ENCODE measurements at regions not wholly inside any gene's neighbourhood (a gene's known extent, or its start where the extent isn't known, plus 50 kb on each side); places are given as distances from the start of the nearest gene placed in this dataset.

GRCh38 chr14:48735607-48736006 is 850.6 kb downstream of the RPS29 start:
- Histone ChIP-seq H4K8ac (replicated peaks; ENCODE audit: insufficient read length, low read depth, low read length) (no peak overlapping the region), H3K14ac (ENCODE audit: insufficient read depth, low read length) (no peak overlapping the region), H2BK120ac (ENCODE audit: low read depth, low read length, poor library complexity, severe bottlenecking) (no peak overlapping the region), H2BK5ac (ENCODE audit: insufficient read length, low read length) (no peak overlapping the region), H2BK12ac (ENCODE audit: insufficient read length, low read depth, low read length) (no peak overlapping the region), H3K79me2 (ENCODE audit: insufficient read depth, low read length) (no peaks in the 10 kb centered on the region), H2AFZ (ENCODE audit: low read length) (no peak overlapping the region), H4K20me1 (ENCODE audit: control insufficient read depth, insufficient read depth, insufficient read length) (no peaks in the 10 kb centered on the region), H4K91ac (ENCODE audit: insufficient read length, low read depth, low read length) (no peak overlapping the region), H3K23ac (ENCODE audit: insufficient read length, low read depth, low read length) (no peak overlapping the region), H3K27ac (ENCODE audit: insufficient read length, low read depth, low read length) (no peak overlapping the region), H3K27me3 (ENCODE audit: insufficient read depth, low read length) (no peaks in the 10 kb centered on the region), H2AK5ac (ENCODE audit: insufficient read length, low read length) (no peak overlapping the region), H3K23me2 (ENCODE audit: insufficient read length, low read depth, low read length, poor library complexity, severe bottlenecking) (no peaks in the 10 kb centered on the region), H4K5ac (ENCODE audit: insufficient read length, low read depth, low read length) (no peak overlapping the region), H3K9ac (ENCODE audit: extremely low read depth, insufficient read length, low read length) (no peak overlapping the region), H3K4me1 (ENCODE audit: insufficient read depth, low read length) (no peaks in the 10 kb centered on the region), H3K18ac (ENCODE audit: insufficient read length, low read depth, low read length) (no peak overlapping the region), H2BK15ac (ENCODE audit: low read depth, low read length) (no peak overlapping the region), H3K56ac (ENCODE audit: insufficient read length, low read depth, low read length) (no peak overlapping the region), H3K4me2 (ENCODE audit: insufficient read depth, insufficient read length, low read length) (no peak overlapping the region), H3K9me3 (ENCODE audit: control insufficient read depth, low read depth, low read length) (peaks cover 19% of the 10 kb centered on the region), H3K79me1 (ENCODE audit: insufficient read depth, low read depth, low read length, poor library complexity, severe bottlenecking) (no peaks in the 10 kb centered on the region), H2BK20ac (ENCODE audit: low read depth, low read length, poor library complexity, severe bottlenecking) (no peak overlapping the region), H3K4ac (ENCODE audit: low read depth, low read length) (no peak overlapping the region), H3T11ph (ENCODE audit: low read length) (no peak overlapping the region)
- H3K27ac Mint-ChIP-seq, result no peak overlapping the region
- peaks cover 27 to 30% of the 10 kb centered on the region in 2 experiments for H3K9me3 Mint-ChIP-seq
- TF ChIP-seq, protein P1, sequence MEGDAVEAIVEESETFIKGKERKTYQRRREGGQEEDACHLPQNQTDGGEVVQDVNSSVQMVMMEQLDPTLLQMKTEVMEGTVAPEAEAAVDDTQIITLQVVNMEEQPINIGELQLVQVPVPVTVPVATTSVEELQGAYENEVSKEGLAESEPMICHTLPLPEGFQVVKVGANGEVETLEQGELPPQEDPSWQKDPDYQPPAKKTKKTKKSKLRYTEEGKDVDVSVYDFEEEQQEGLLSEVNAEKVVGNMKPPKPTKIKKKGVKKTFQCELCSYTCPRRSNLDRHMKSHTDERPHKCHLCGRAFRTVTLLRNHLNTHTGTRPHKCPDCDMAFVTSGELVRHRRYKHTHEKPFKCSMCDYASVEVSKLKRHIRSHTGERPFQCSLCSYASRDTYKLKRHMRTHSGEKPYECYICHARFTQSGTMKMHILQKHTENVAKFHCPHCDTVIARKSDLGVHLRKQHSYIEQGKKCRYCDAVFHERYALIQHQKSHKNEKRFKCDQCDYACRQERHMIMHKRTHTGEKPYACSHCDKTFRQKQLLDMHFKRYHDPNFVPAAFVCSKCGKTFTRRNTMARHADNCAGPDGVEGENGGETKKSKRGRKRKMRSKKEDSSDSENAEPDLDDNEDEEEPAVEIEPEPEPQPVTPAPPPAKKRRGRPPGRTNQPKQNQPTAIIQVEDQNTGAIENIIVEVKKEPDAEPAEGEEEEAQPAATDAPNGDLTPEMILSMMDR (conservative IDR thresholded peaks at IDR 0.05), result no peak
- no CpG with 5 or more reads among the region's 3 CpGs for WGBS (ENCODE audit: extremely low coverage, insufficient read length, low lambda C conversion rate)
- peaks cover 0 to 2% of the 10 kb centered on the region in 2 experiments; a peak in 1 of 4 replicates for H3K4me1 Mint-ChIP-seq
- peaks cover 14 to 25% (median 21%) of the 10 kb centered on the region in 3 experiments for H3K36me3 Mint-ChIP-seq (ENCODE audit: insufficient read depth in 1 of 3, low read depth in 3 of 3)
- H3K4me3 Mint-ChIP-seq, result no peak overlapping the region
- no peaks in the 10 kb centered on the region for H3K27me3 Mint-ChIP-seq (ENCODE audit: low read depth)
- DNase-seq, result no peak

All from H9 (cell line).